ENCODE measurements at regions not wholly inside any gene's neighbourhood (a gene's known extent, or its start where the extent isn't known, plus 50 kb on each side); places are given as distances from the start of the nearest gene placed in this dataset.
"Not testable (repeated sequence)": the region's sequence is repeated elsewhere in the genome, so short reads cannot be mapped to it uniquely, and the experiment has no call there.

- no peak for DNase-seq (ENCODE audit: low spot score)
Measured at GRCh38 chr5:25393957-25394356, 749.2 kb upstream of the CDH10 start.

DNA sequence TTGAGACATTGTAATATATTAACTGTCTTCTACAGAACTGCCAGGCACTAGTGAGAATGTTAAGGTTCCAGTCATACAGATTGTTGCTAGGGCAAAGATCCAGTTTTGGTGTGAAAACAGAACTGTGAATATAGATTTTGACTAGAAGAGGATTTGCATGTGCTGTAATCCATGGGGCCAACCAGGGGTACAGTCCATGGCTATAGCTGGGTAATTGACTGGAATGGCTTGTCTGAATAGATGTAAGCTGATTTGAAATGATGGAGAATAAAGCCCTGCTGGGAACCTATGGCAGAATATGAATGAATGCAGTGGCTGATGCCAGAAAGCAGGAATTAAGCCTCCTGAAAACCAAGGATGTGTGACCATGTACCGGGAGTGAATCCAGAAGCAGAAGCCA lies 748.5 kb upstream of the CDH10 start:
- DNase-seq (ENCODE audit: low spot score) = no peak

DNA sequence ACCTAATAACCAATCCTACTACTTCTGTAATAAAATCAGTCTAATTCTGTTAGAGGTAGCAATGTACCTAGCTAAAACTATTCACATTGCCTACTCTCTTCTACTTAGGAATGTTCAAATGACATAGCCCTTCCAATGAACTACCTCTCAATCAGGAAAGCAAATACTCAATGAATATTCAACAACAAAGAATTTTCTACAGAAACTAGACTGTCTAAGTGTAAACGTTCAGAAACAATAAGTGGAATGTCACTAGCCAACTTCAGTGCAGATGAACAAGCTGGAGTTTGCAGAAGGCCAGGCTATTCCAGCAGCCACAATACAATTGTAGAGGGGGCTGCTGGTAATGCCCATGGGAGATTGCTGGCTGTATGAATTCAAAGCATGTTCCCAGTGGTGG lies 743.2 kb upstream of the CDH10 start:
- no peak for DNase-seq (ENCODE audit: low spot score)

GRCh38 chr5:25362799-25363198 lies 718.0 kb upstream of the CDH10 start:
- DNase-seq (ENCODE audit: low spot score) = peak; percentile 48

GRCh38 chr5:25358919-25359318 lies 714.1 kb upstream of the CDH10 start:
- no peak for DNase-seq (ENCODE audit: low spot score)

DNA sequence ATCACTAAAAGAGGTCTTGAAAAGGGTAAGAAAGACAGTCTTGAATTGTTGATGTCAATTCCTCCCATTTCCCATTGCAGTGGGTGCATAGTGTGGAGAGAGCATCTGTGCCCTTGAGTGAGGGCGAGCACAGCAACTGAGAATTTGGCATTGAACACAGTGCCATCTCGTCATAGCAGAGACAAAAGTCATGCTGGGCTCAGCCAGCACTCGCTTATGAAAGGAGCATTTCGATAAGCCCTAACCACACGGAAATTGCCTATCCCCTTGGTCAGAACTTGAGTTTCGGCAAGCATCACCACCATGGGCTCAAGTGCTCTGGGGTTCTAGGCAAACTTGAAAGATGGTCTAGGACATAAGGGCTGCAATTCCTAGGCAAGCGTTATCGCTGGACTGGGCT lies 712.8 kb upstream of the CDH10 start:
- DNase-seq (ENCODE audit: low spot score) = no peak

GRCh38 chr5:25349746-25350145 lies 705.0 kb upstream of the CDH10 start:
- DNase-seq (ENCODE audit: low spot score) = no peak

DNA sequence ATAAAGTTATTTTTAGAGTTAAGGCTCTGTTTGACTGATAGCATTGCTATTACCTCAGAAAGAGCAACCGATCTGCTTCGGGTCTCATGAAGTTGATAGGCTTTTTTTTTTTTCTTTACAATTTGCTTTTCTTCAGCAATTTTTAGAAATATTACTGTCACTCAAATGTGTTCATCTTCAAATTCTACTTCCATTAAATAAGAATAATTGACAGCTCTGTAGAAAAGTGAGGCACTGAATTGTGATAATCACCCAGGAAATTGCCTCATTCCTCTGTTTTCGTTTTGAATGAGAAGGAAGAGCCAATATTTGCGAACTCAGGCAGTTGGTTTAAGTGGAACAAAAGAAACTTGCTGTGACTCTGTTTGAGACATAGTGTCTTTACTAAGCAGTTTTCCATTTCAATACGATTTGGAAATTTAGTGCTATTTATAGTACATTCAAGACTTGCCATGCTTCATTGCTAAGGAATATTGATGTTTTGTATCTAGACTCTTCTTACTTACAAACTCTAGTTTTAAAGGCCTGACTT lies 700.5 kb upstream of the CDH10 start:
- no peak for DNase-seq (ENCODE audit: low spot score)

DNA sequence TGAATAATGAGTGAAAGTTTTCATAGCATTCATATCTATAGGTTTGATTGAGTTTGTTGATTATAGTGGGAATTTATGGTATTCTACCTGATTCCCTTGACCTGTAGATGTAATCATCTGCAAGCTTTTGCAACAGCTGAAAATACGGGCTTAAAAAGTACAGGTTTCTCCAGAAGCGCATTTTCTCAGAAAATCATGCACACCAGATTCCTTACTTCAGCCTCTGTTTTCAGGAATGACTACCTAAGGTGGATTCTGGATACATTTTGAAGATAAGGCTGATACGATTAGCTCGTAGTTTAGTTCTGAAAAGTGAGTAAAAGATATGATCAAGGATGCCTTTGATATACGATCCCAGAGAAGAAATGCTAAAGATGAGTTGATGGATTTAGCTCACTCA lies 694.8 kb upstream of the CDH10 start:
- DNase-seq (ENCODE audit: low spot score) = no peak

DNA sequence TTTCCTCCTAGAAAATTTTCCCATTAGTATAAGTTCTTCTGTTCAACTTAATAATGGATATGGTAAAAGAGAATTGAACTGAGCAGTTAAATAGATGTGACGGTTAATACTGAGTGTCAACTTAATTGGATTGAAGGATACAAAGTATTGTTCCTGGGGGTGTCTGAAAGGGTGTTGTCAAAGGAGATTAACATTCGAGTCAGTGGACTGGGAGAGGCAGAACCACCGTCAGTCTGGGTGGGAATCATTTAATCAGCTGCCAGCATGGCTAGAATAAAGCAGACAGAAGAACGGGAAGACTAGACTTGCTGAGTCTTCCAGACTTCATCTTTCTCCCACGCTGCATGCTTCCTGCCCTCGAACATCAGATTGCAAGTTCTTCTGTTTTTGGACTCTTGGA lies 689.6 kb upstream of the CDH10 start:
- DNase-seq (ENCODE audit: low spot score) = no peak

DNA sequence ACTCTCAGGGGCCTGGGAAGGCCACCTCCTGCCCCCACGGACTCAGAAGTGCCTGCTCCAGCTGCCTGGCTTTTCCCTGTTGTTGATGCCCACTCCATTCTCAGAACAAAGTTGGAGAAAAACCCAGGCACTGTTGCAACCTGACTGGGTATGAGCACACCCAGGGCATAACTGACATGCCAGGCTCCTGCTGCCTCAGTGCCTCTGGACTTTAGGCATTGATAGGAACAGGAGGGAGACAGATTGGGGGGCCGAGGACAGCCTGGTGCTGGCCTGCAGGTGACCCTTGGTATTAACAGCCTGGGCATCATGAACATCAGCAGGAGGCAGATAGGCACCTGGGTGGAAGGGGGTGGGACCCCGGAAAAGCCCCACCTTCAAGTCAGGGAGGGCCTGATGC lies 685.9 kb upstream of the CDH10 start:
- no peak for DNase-seq (ENCODE audit: low spot score)

DNA sequence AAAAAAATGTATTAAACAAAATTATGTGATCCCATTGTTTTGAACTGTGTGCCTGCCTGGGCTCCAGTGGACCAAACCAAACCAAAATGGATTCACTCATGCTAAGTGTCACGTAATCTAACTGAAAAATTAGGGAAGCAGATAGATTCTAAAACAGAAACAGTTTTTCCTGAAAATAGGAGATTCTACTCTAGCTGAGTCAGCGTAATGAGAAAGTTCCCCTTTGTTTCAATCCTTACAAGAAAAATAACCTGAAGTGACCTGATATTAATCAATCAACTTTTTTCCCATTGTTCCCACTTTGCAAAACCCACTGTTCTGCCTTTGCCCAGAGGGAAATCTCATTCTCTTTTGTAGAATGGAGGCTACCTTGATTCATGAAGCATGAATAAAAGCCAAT lies 682.4 kb upstream of the CDH10 start:
- no peak for DNase-seq (ENCODE audit: low spot score)

- DNase-seq (ENCODE audit: low spot score) = no peak
Measured at GRCh38 chr5:25301836-25302235, 657.1 kb upstream of the CDH10 start.

GRCh38 chr5:25295067-25295466 lies 650.3 kb upstream of the CDH10 start:
- no peak for DNase-seq (ENCODE audit: low spot score)

DNA sequence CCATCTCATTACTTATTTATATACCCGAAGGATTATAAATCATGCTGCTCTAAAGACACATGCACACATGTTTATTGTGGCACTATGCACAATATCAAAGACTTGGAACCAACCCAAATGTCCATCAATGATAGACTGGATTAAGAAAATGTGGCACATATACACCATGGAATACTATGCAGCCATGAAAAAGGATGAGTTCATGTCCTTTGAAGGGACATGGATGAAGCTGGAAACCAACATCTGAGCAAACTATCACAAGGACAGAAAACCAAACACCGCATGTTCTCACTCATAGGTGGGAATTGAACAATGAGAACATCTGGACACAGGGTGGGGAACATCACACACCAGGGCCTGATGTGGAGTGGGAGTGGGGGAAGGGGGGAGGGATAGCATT lies 645.0 kb upstream of the CDH10 start:
- not testable (repeated sequence) for DNase-seq (ENCODE audit: low spot score)

- DNase-seq (ENCODE audit: low spot score) = no peak
Measured at GRCh38 chr5:25286319-25286718, 641.5 kb upstream of the CDH10 start.

DNA sequence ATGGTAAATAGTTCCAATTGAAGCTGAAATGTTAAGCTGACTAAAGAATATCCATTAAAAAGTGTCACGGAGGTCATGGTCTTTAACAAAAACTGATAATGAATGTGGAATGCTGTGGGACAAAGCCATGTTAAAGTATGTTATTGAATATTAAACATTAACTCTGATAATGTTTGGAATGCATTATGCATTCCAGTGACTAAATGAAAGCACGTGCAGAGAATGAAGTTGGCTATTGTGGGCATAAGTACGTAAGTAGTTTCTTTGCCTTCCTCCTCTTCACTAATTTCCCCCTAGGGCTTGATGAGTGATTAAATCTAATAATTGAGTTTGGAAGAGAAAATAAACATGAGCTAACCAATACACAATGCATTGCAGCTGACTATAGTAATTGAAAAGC lies 640.4 kb upstream of the CDH10 start:
- no peak for DNase-seq (ENCODE audit: low spot score)

GRCh38 chr5:25263507-25263906 lies 618.7 kb upstream of the CDH10 start:
- DNase-seq (ENCODE audit: low spot score) = not testable (repeated sequence)

GRCh38 chr5:25262221-25262620 lies 617.4 kb upstream of the CDH10 start:
- no peak for DNase-seq (ENCODE audit: low spot score)

DNA sequence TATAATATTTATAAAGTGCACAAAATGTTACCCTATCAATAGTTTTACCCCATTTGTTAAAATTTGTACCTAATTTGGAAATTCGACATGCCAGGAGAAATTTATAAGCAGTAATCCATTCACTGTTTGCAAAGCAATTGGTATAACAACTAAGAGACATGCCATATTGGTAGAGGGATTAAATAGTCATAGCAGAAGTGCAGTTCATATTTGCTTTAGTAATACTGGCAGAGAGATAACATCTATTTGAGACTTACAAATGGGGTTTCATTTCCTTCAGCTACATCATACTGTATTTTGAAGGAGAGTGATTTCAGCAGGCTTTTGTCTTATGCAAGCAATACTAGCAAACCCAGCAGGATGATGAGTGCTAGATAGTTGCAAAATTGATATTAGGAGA lies 610.4 kb upstream of the CDH10 start:
- DNase-seq (ENCODE audit: low spot score) = no peak

- DNase-seq (ENCODE audit: low spot score) = no peak
Measured at GRCh38 chr5:25241981-25242380, 597.2 kb upstream of the CDH10 start.

DNA sequence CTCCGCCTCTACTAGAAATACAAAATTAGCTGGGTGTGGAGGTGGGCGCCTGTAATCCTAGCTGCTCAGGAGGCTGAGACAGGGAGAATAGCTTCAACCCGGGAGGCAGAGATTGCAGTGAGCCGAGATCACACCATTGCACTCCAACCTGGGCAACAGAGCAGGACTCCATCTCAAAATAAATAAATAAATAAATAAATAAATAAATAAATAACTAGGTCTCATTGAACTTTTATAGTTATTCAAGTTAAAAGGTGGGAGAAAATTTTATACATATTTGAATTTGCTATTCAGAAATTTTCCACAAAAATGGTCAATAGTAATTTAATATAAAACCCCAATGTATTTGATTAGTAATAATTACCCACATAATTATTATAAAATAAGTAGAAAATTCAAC lies 593.9 kb upstream of the CDH10 start:
- not testable (repeated sequence) for DNase-seq (ENCODE audit: low spot score)

DNA sequence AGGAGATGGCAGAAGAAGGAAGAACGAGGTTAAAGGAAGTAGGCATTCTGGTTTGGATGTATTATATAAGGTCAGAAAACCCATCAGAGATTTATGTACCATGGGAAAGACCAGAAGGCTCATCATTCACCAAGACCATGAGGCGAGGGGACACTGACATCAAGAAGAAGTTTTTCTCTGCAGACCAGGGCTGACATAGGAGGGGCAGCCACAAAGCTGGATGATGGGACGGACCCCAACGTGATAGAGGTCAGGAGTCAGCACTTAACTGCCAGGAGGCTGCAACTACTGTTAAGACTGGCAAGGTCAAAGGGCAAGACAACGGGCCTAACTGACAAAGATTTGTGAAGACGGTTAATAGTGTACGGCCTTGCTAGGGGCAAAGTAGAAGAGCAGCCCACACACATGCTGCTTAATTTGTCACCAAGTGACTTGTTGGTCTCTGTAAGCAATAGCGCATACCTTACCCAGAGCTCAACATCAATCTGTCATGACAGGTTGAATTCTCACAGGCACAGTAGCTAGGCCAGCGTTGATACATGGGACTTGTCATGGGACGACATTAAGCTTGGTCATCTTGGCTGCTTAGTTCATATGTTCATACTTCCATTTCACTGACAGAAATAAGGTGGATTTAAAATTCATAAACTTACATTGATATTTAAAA lies 579.7 kb upstream of the CDH10 start:
- DNase-seq (ENCODE audit: low spot score) = no peak

- DNase-seq (ENCODE audit: low spot score) = not testable (repeated sequence)
Measured at GRCh38 chr5:25199902-25200301, 555.1 kb upstream of the CDH10 start.
